CD8-positive, alpha-beta memory T cell (primary cell): ENCODE measurements at regions not wholly inside any gene's neighbourhood (a gene's known extent, or its start where the extent isn't known, plus 50 kb on each side); places are given as distances from the start of the nearest gene placed in this dataset.

Experiments
- CTCF ChIA-PET: fragments of 350-600 bp; sonication (Branson Sonifier 250); formaldehyde crosslinking; loops from one replicate; lab custom pipeline; 2021; ENCODE audit warnings: antibody characterized with exemption; lab: Charles Lee
- POLR2A ChIA-PET: fragments of 350-600 bp; sonication (Branson Sonifier 250); formaldehyde crosslinking; loops from one replicate; lab custom pipeline; 2021; ENCODE audit warnings: antibody characterized with exemption; lab: Charles Lee
- DNase-seq, 5 donors: peaks; one replicate each; pipeline versions ENCODE4 v3.0.0 to v3.0.0-alpha.2; 2020 to 2022; ENCODE audit warnings: mixed read lengths in 1 of 5
- H3K27ac ChIP-seq: one replicate; pipeline ENCODE4 v1.7.0; 2013; ENCODE audit warnings: low read depth, mild to moderate bottlenecking, low read length, moderate library complexity
- H3K27me3 ChIP-seq: 2 replicates; pipeline ENCODE4 v1.7.0; 2013; ENCODE audit warnings: low read length, mild to moderate bottlenecking; ENCODE audit not compliant: insufficient read depth, poor library complexity, severe bottlenecking
- H3K36me3 ChIP-seq: 2 replicates; pipeline ENCODE4 v1.7.0; 2013; ENCODE audit warnings: mild to moderate bottlenecking, low read length, moderate library complexity; ENCODE audit not compliant: insufficient read depth
- H3K4me1 ChIP-seq: 2 replicates; pipeline ENCODE4 v1.7.0; 2013; ENCODE audit warnings: mild to moderate bottlenecking, low read length, moderate library complexity; ENCODE audit not compliant: insufficient read depth
- H3K4me3 ChIP-seq: 2 replicates; pipeline ENCODE4 v1.7.0; 2013; ENCODE audit warnings: mild to moderate bottlenecking, low read length
- H3K9me3 ChIP-seq: 2 replicates; pipeline ENCODE4 v1.7.0; 2013; ENCODE audit warnings: mild to moderate bottlenecking, low read length
- H3K27ac Mint-ChIP-seq, 8 donors: one replicate each; pipeline ENCODE4 v1.8.0; 2020 to 2021; ENCODE audit warnings: mixed read lengths in 8 of 8, mild to moderate bottlenecking in 6 of 8, inconsistent platforms in 3 of 8, moderate library complexity in 3 of 8
- H3K27me3 Mint-ChIP-seq, 2 donors: one replicate each; pipeline ENCODE4 v1.8.0; 2020 to 2021; ENCODE audit warnings: mixed read lengths in 2 of 2, mild to moderate bottlenecking in 1 of 2, moderate library complexity in 1 of 2
- H3K36me3 Mint-ChIP-seq, 3 donors: one replicate each; pipeline ENCODE4 v1.8.0; 2020 to 2021; ENCODE audit warnings: mixed read lengths in 3 of 3, inconsistent platforms in 1 of 3, mild to moderate bottlenecking in 1 of 3
- H3K4me1 Mint-ChIP-seq, 3 donors: one replicate each; pipeline ENCODE4 v1.8.0; 2020 to 2021; ENCODE audit warnings: mixed read lengths in 3 of 3, inconsistent platforms in 1 of 3, mild to moderate bottlenecking in 1 of 3
- H3K4me3 Mint-ChIP-seq, 7 donors: one replicate each; pipeline ENCODE4 v1.8.0; 2020 to 2021; ENCODE audit warnings: mixed read lengths in 7 of 7, mild to moderate bottlenecking in 6 of 7, moderate library complexity in 4 of 7, inconsistent platforms in 2 of 7
- H3K9me3 Mint-ChIP-seq, 5 donors: one replicate each; pipeline ENCODE4 v1.8.0; 2020 to 2022; ENCODE audit warnings: mixed read lengths in 5 of 5, mild to moderate bottlenecking in 3 of 5, moderate library complexity in 2 of 5, inconsistent platforms in 1 of 5

DNA sequence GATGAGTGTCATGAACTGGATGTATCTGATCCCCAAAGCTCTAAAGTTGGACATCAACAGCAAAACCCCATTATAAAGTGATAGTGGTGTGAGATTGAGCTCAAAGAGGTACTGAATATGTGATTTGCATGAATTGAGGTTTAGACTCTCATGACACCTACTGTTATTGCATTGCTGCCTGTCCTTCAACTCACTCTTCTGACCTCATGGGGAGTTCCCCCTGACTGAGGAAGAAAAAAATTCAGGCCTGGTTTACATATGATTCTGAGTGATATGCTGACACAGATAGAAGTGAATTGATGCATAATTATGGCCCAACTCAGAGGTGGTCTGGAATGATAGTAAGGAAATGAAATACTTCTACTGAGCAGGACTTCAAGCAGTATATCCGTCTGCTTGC is 76.2 kb upstream of the CHD1 start:
- POLR2A ChIA-PET = no interaction called here
- DNase-seq = peak in 2 of 5 donors; percentile 30 to 40
- no peaks in the 10 kb centered on the region for H3K27me3 ChIP-seq
- no peaks in the 10 kb centered on the region for H3K27me3 Mint-ChIP-seq
- H3K27ac Mint-ChIP-seq = peak overlapping the region; percentile 43 to 86 (median 79)
- no peaks in the 10 kb centered on the region for H3K4me1 ChIP-seq
- H3K36me3 Mint-ChIP-seq = no peaks in the 10 kb centered on the region
- no peak overlapping the region for H3K4me3 Mint-ChIP-seq
- H3K27ac ChIP-seq = no peak overlapping the region
- no peaks in the 10 kb centered on the region for H3K36me3 ChIP-seq
- no peaks in the 10 kb centered on the region for H3K9me3 ChIP-seq
- CTCF ChIA-PET = no interaction called here
- peaks cover 0 to 4% (median 0%) of the 10 kb centered on the region in 5 donors for H3K9me3 Mint-ChIP-seq
- H3K4me3 ChIP-seq = no peak overlapping the region
- H3K4me1 Mint-ChIP-seq = peaks cover 26 to 38% (median 37%) of the 10 kb centered on the region in 3 donors

DNA sequence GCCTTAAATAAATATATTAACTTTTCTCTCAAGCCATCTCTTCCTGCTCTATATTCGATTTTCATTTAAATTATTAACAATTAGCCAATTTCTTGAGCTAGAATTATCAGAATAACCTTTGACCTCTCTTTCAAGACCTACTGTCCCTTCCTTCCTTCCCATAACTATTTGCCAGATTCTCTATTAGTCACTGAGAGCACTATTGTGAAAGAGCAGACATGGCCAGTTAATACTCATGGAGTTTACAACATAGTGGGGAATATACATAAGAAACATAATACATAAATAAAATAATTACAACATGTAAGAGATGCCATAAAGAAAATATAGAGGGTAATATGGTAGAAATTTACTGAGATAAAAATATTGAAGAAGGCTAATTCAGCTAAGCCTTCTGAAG is 72.1 kb upstream of the CHD1 start:
- Histone ChIP-seq H3K27me3 (no peaks in the 10 kb centered on the region), H3K4me1 (no peaks in the 10 kb centered on the region), H3K9me3 (no peaks in the 10 kb centered on the region), H3K27ac (no peak overlapping the region), H3K4me3 (no peak overlapping the region), H3K36me3 (no peaks in the 10 kb centered on the region)
- H3K27ac Mint-ChIP-seq = peak overlapping the region in 3 of 8 donors; percentile 15 to 40 (median 32)
- ChIA-PET POLR2A (no interaction called here), CTCF (no interaction called here)
- H3K4me3 Mint-ChIP-seq = peak overlapping the region in 2 of 7 donors; percentile 15 to 49
- peaks cover 0 to 4% (median 0%) of the 10 kb centered on the region in 5 donors for H3K9me3 Mint-ChIP-seq
- peaks cover 0 to 5% of the 10 kb centered on the region in 2 donors for H3K27me3 Mint-ChIP-seq
- peaks cover 0 to 10% (median 0%) of the 10 kb centered on the region in 3 donors for H3K36me3 Mint-ChIP-seq
- no peak for DNase-seq
- peaks cover 26 to 38% (median 36%) of the 10 kb centered on the region in 3 donors for H3K4me1 Mint-ChIP-seq

DNA sequence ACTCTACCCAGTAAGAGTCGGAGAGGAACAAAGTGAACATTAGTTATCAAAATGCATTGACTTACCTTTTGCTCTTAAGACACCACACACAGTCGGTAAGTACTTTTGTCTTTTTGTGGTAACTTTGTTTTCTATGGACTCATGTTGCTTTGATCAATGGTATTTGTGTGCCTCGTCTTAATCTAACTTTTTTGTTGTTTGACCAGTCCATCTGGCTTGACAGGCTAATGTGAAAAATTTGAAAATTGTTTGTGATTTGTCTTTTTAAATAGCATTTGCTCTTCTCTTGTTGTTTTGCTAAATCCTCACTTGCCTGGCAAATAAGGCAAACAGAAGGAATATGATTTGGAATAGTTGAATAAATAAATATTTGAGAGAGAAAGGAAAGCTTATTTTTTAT is 71.4 kb upstream of the CHD1 start:
- Histone ChIP-seq H3K4me3 (no peak overlapping the region), H3K9me3 (no peaks in the 10 kb centered on the region), H3K36me3 (no peaks in the 10 kb centered on the region), H3K4me1 (no peaks in the 10 kb centered on the region), H3K27ac (no peak overlapping the region), H3K27me3 (no peaks in the 10 kb centered on the region)
- no peak overlapping the region for H3K4me3 Mint-ChIP-seq
- peaks cover 19 to 32% (median 30%) of the 10 kb centered on the region in 3 donors for H3K4me1 Mint-ChIP-seq
- no peak overlapping the region for H3K27ac Mint-ChIP-seq
- ChIA-PET POLR2A (no interaction called here), CTCF (no interaction called here)
- peaks cover 0 to 4% (median 0%) of the 10 kb centered on the region in 5 donors for H3K9me3 Mint-ChIP-seq
- H3K27me3 Mint-ChIP-seq = peaks cover 0 to 6% of the 10 kb centered on the region in 2 donors
- peaks cover 0 to 10% (median 0%) of the 10 kb centered on the region in 3 donors for H3K36me3 Mint-ChIP-seq
- no peak for DNase-seq

- Mint-ChIP-seq H3K36me3 (peaks cover 0 to 10% (median 0%) of the 10 kb centered on the region in 3 donors), H3K4me1 (peaks cover 16 to 26% (median 24%) of the 10 kb centered on the region in 3 donors), H3K9me3 (peaks cover 0 to 4% (median 0%) of the 10 kb centered on the region in 5 donors), H3K27me3 (peaks cover 0 to 6% of the 10 kb centered on the region in 2 donors), H3K4me3 (no peak overlapping the region), H3K27ac (no peak overlapping the region)
- H3K27me3 ChIP-seq = no peaks in the 10 kb centered on the region
- H3K4me3 ChIP-seq = no peak overlapping the region
- H3K36me3 ChIP-seq = no peaks in the 10 kb centered on the region
- DNase-seq = no peak
- H3K4me1 ChIP-seq = no peaks in the 10 kb centered on the region
- ChIA-PET CTCF (no interaction called here), POLR2A (no interaction called here)
- no peak overlapping the region for H3K27ac ChIP-seq
- H3K9me3 ChIP-seq = no peaks in the 10 kb centered on the region
These were observed 70.8 kb upstream of the CHD1 start for GRCh38 chr5:98999631-99000030.

- no peaks in the 10 kb centered on the region for H3K9me3 ChIP-seq
- CTCF ChIA-PET = no interaction called here
- POLR2A ChIA-PET = no interaction called here
- H3K36me3 Mint-ChIP-seq = peaks cover 0 to 14% (median 0%) of the 10 kb centered on the region in 3 donors
- no peak for DNase-seq
- H3K4me3 Mint-ChIP-seq = no peak overlapping the region
- no peaks in the 10 kb centered on the region for H3K27me3 ChIP-seq
- H3K4me1 ChIP-seq = no peaks in the 10 kb centered on the region
- H3K9me3 Mint-ChIP-seq = no peaks in the 10 kb centered on the region
- H3K4me1 Mint-ChIP-seq = peaks cover 12 to 14% (median 13%) of the 10 kb centered on the region in 3 donors
- no peaks in the 10 kb centered on the region for H3K36me3 ChIP-seq
- H3K27me3 Mint-ChIP-seq = peaks cover 1 to 6% of the 10 kb centered on the region in 2 donors
- H3K27ac Mint-ChIP-seq = no peak overlapping the region
- no peak overlapping the region for H3K4me3 ChIP-seq
- H3K27ac ChIP-seq = no peak overlapping the region
These were observed 68.2 kb upstream of the CHD1 start for GRCh38 chr5:98997000-98997399.

GRCh38 chr5:98994611-98995010 is 65.8 kb upstream of the CHD1 start:
- Mint-ChIP-seq H3K27ac (no peak overlapping the region), H3K36me3 (peaks cover 0 to 15% (median 0%) of the 10 kb centered on the region in 3 donors), H3K4me3 (no peak overlapping the region), H3K9me3 (no peaks in the 10 kb centered on the region), H3K4me1 (peaks cover 2 to 9% (median 8%) of the 10 kb centered on the region in 3 donors), H3K27me3 (peaks cover 1 to 6% of the 10 kb centered on the region in 2 donors)
- Histone ChIP-seq H3K4me1 (no peaks in the 10 kb centered on the region), H3K27me3 (no peaks in the 10 kb centered on the region), H3K4me3 (no peak overlapping the region), H3K27ac (no peak overlapping the region), H3K36me3 (no peaks in the 10 kb centered on the region), H3K9me3 (no peaks in the 10 kb centered on the region)
- DNase-seq = no peak
- ChIA-PET POLR2A (no interaction called here), CTCF (no interaction called here)

- Histone ChIP-seq H3K27ac (no peak overlapping the region), H3K36me3 (no peaks in the 10 kb centered on the region), H3K4me3 (no peak overlapping the region), H3K27me3 (no peaks in the 10 kb centered on the region), H3K4me1 (no peaks in the 10 kb centered on the region), H3K9me3 (no peaks in the 10 kb centered on the region)
- ChIA-PET CTCF (no interaction called here), POLR2A (no interaction called here)
- Mint-ChIP-seq H3K27me3 (peaks cover 1 to 6% of the 10 kb centered on the region in 2 donors), H3K27ac (peak overlapping the region in 1 of 8 donors; percentile 61), H3K9me3 (no peaks in the 10 kb centered on the region), H3K4me1 (peaks cover 4 to 11% (median 9%) of the 10 kb centered on the region in 3 donors), H3K4me3 (no peak overlapping the region), H3K36me3 (peaks cover 0 to 17% (median 0%) of the 10 kb centered on the region in 3 donors)
- no peak for DNase-seq
These were observed 64.7 kb upstream of the CHD1 start for GRCh38 chr5:98993512-98993911.

DNA sequence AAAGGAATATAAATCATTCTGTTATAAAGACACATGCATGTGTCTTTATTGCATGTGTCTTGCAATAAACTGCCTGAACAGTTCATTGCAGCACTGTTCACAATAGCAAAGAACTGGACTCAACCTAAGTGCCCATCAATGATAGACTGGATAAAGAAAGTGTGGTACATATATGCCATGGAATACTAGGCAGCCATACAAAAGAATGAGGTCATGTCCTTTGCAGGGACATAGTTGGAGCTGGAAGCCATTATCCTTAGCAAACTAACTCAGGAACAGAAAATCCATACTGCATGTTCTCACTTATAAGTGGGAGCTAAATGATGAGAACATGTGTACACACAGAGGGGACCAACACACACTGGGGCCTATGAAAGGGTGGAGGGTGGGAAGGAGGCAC is 63.7 kb upstream of the CHD1 start:
- Mint-ChIP-seq H3K4me1 (peaks cover 4 to 11% (median 9%) of the 10 kb centered on the region in 3 donors), H3K27ac (no peak overlapping the region), H3K4me3 (no peak overlapping the region), H3K36me3 (peaks cover 0 to 12% (median 0%) of the 10 kb centered on the region in 3 donors), H3K9me3 (peaks cover 0 to 3% (median 0%) of the 10 kb centered on the region in 5 donors), H3K27me3 (peaks cover 1 to 6% of the 10 kb centered on the region in 2 donors)
- no peaks in the 10 kb centered on the region for H3K9me3 ChIP-seq
- H3K27ac ChIP-seq = no peak overlapping the region
- no peak overlapping the region for H3K4me3 ChIP-seq
- H3K36me3 ChIP-seq = no peaks in the 10 kb centered on the region
- no peaks in the 10 kb centered on the region for H3K4me1 ChIP-seq
- CTCF ChIA-PET = no interaction called here
- DNase-seq = no peak
- no peaks in the 10 kb centered on the region for H3K27me3 ChIP-seq
- POLR2A ChIA-PET = no interaction called here
